ENCODE measurements at regions not wholly inside any gene's neighbourhood (a gene's known extent, or its start where the extent isn't known, plus 50 kb on each side); places are given as distances from the start of the nearest gene placed in this dataset.

DNA sequence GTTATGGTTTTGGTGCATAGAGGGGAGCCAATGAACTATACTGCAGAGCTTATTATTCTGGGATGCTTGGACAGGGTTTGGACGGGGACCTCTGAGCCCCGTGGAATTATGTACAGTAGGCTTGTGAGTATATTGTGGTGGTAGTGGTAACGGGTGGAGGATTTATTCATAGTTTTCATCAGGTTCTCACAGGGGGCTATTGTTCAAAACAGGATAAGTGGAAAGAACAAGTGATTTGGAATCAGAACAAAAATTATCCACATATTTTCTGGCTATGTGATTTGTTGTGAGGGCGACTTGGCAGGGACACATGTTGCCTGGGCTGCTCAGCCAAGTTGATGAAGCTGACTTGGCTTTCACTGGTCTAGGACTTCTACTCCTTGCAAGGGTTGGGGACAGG is 64.6 kb upstream of the ELOVL5 start:
- no peaks in the 10 kb centered on the region for H3K36me3 ChIP-seq
- no peak overlapping the region for H3K9ac ChIP-seq (ENCODE audit: low read depth in 2 of 2, low read length in 2 of 2)
- H3K4me3 ChIP-seq, result no peak overlapping the region
- TF ChIP-seq, protein P1, sequence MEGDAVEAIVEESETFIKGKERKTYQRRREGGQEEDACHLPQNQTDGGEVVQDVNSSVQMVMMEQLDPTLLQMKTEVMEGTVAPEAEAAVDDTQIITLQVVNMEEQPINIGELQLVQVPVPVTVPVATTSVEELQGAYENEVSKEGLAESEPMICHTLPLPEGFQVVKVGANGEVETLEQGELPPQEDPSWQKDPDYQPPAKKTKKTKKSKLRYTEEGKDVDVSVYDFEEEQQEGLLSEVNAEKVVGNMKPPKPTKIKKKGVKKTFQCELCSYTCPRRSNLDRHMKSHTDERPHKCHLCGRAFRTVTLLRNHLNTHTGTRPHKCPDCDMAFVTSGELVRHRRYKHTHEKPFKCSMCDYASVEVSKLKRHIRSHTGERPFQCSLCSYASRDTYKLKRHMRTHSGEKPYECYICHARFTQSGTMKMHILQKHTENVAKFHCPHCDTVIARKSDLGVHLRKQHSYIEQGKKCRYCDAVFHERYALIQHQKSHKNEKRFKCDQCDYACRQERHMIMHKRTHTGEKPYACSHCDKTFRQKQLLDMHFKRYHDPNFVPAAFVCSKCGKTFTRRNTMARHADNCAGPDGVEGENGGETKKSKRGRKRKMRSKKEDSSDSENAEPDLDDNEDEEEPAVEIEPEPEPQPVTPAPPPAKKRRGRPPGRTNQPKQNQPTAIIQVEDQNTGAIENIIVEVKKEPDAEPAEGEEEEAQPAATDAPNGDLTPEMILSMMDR (IDR thresholded peaks at IDR 0.05), result no peak
- no peaks in the 10 kb centered on the region for H3K27me3 ChIP-seq
- no peak for DNase-seq
- H3K27ac ChIP-seq, result no peak overlapping the region
- H3K9me3 ChIP-seq, result no peaks in the 10 kb centered on the region
- intact Hi-C loops (cut with DNase I), result no loop called here
- no peaks in the 10 kb centered on the region for H3K4me1 ChIP-seq

DNA sequence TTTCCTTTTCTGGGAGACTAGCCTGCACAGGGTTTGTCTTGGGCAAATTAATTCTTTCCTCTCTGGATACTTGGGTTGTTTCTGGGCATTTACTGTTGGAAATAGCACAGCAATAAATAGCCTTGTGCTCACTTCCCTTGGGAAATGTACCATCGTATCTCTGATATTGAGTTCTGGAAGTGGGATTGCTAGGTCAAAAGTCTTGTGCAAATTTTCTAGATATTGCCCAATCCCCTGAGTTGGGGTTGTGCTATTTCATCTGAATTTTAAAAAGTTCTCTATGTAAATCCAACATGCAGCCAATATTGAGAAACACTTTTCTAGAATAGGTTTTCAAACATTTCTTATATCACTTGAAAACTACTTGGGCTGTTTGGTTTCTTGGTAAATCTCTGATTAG is 64.0 kb upstream of the ELOVL5 start:
- intact Hi-C loops (cut with DNase I), result no loop called here
- Histone ChIP-seq H3K36me3 (no peaks in the 10 kb centered on the region), H3K4me1 (no peaks in the 10 kb centered on the region), H3K9ac (ENCODE audit: low read depth in 2 of 2, low read length in 2 of 2) (no peak overlapping the region), H3K27me3 (no peaks in the 10 kb centered on the region), H3K4me3 (no peak overlapping the region), H3K9me3 (no peaks in the 10 kb centered on the region), H3K27ac (no peak overlapping the region)
- TF ChIP-seq, protein P1 (IDR thresholded peaks at IDR 0.05), result no peak
- DNase-seq, result no peak

DNA sequence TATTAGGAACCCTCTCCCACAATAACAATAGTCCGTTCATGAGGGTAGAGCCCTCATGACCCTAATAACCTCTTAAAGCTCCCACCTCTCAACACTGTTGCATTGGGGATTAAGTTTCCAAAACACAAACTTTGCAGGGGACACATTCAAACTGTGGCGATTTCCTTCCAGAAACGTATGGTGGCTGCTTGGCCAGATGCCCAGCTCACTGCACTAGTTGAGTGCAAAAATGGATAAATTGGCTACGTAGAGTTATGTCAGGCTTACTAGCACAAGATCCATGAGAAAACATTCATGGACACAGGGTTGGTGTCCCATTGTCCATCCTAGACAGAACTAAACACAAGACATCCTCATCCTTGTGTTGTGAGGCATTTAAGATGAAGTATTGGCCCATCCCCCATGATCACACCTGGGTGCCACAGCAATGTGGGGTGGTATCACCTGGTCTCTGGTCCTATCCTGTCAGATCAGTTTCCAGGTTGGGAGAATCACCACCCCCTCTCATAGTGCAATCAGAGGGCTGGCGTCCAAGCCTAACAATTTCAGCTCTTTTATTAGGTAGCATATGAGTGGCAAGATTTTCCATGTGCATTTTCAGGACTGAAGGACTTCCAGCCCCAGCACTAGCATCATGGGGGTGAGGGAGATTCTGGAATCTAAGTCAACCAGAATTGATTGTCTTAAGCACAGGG is 63.4 kb upstream of the ELOVL5 start:
- H3K36me3 ChIP-seq, result no peaks in the 10 kb centered on the region
- H3K27me3 ChIP-seq, result no peaks in the 10 kb centered on the region
- no peaks in the 10 kb centered on the region for H3K4me1 ChIP-seq
- no peak for DNase-seq
- TF ChIP-seq, protein P1 (IDR thresholded peaks at IDR 0.05), result no peak
- no peaks in the 10 kb centered on the region for H3K9me3 ChIP-seq
- no peak overlapping the region for H3K4me3 ChIP-seq
- no peak overlapping the region for H3K27ac ChIP-seq
- no peak overlapping the region for H3K9ac ChIP-seq (ENCODE audit: low read depth in 2 of 2, low read length in 2 of 2)
- intact Hi-C loops (cut with DNase I), result no loop called here

DNA sequence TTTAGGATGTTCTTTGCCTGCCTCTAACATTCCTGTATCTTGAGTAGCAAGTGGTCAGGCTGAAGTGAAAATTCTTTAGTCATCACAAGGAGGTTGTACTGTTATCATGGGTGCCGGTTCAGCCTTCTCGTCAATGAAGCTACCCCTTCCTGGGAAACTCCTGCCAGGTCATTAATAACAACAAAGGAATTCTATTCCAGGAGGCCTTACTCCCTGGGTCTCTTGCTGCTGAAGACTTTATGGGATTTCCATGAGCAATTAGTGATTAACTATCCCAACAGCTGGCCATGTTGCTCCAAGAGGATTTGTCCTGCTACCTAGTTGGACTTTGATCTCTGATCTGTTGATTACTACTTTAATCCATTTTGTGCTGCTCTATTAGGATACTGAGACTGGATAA is 62.7 kb upstream of the ELOVL5 start:
- Histone ChIP-seq H3K36me3 (no peaks in the 10 kb centered on the region), H3K4me3 (no peak overlapping the region), H3K27me3 (no peaks in the 10 kb centered on the region), H3K4me1 (no peaks in the 10 kb centered on the region), H3K9ac (ENCODE audit: low read depth in 2 of 2, low read length in 2 of 2) (no peak overlapping the region), H3K27ac (no peak overlapping the region), H3K9me3 (no peaks in the 10 kb centered on the region)
- intact Hi-C loops (cut with DNase I), result loop anchor here (2.0 kb wide), 1 partner anchor 239 kb away; no protein-coding TSS in a partner anchor
- DNase-seq, result no peak
- TF ChIP-seq, protein P1 (IDR thresholded peaks at IDR 0.05), result no peak

DNA sequence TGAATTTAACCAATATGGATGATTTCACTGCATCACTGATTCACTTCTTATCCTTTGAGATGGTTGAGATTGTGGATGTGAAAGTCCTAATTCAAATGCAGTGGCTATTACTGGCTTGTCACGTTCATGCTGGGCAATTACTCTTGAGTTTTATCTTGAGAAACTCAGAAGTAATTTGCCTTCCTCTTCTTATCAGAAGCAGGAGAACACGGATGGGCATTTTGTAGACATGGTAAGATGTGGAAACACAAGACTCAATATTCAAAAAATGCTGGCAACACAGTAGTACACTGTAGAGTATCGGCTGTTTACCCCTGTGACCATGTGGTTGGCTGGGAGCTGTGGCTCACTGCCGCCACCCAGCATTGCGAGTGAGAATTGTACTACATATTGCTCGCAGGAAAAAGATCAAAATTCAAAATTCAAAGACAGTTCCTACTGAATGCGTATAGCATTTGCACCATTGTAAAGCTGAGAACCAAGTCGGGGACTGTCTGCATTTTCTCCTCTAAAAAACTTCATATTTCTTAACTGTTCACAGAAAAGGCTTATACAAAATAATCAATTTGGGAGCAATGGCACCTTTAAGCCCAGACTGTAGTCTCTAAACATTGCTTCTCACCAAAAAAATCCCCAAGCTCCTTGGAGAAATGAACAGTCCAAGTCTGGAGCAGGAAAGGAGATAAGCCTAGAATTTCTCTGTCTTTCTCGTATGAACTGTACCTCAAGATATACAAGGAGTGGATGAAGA is 61.9 kb upstream of the ELOVL5 start:
- no peak overlapping the region for H3K9ac ChIP-seq (ENCODE audit: low read depth in 2 of 2, low read length in 2 of 2)
- intact Hi-C loops (cut with DNase I), result loop anchor here (2.0 kb wide), 1 partner anchor 238 kb away; no protein-coding TSS in a partner anchor
- H3K27ac ChIP-seq, result no peak overlapping the region
- TF ChIP-seq, protein P1 (IDR thresholded peaks at IDR 0.05), result peak; percentile 51
- H3K36me3 ChIP-seq, result no peaks in the 10 kb centered on the region
- H3K27me3 ChIP-seq, result no peaks in the 10 kb centered on the region
- peak; percentile 22 for DNase-seq
- no peak overlapping the region for H3K4me3 ChIP-seq
- H3K4me1 ChIP-seq, result no peaks in the 10 kb centered on the region
- no peaks in the 10 kb centered on the region for H3K9me3 ChIP-seq
